Suppressor macrophage treated with lipopolysaccharide for 4 hours (primary cell): ENCODE measurements at regions not wholly inside any gene's neighbourhood (a gene's known extent, or its start where the extent isn't known, plus 50 kb on each side); places are given as distances from the start of the nearest gene placed in this dataset.

Source experiments
- DNase-seq: peaks from one replicate; pipeline ENCODE4 v3.0.0-alpha.2; 2020

- DNase-seq = no peak
These were observed 53.5 kb upstream of the FAM9B start for GRCh38 chrX:9087271-9088040.

DNA sequence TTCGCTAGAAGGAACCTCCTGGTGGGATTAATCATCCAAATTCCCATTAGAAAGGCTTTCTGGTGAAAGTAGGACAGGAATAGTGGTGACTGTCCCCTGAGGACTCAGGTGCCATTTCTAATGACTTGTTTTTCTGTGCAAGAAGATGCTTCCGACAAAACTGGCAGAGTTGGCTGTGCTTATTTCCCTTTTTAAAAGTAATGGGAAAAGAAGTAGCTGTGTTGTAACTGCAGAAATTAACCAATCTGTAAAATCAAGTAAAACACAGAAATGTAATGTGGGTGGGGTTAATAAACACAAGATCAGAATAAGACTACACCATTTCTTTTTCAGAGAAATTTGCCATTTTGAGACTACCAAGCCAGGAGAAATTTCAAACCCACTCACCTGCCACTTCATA, 55.0 kb upstream of the FAM9B start:
- DNase-seq = peak; percentile 16

DNA sequence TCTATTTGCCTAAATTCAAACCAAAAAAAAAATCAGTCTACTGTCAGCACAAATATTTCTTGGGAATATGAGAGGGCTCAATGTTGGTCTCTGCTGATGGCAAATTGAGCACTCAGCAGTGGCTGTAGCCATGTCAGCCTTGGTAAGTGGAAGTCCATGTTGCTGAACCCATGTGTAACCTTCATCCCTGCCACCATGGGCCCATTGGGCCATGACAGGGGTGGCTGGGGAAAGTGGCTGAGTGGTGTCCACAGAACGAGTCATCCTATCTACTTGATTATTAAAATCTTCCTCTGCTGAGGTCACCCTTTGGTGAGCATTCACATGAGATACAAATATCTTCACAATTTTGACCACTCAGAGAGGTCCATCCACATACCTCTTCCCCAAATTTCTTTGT, 56.8 kb upstream of the FAM9B start:
- peak; percentile 18 for DNase-seq

DNA sequence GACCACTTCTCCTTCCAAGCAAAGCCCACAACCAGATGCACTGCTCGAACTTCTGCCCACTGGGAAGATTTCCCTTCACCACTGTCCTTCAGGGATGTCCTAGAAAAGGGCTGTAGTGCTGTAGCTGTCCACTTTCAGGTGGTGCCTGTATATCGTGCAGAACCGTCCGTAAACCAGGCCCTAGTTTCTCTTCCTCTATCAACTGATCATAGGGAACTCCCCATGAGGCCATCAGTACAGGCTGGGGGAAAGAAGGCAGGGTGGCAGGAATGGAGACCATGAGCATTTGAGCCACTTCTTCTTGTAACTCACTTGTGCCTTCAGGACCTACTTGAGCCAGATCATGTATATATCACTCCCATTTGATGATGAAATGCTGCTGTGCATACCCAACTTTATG, 57.3 kb upstream of the FAM9B start:
- peak; percentile 61 for DNase-seq

GRCh38 chrX:9102956-9103355, 69.0 kb upstream of the FAM9B start:
- DNase-seq = no peak

DNA sequence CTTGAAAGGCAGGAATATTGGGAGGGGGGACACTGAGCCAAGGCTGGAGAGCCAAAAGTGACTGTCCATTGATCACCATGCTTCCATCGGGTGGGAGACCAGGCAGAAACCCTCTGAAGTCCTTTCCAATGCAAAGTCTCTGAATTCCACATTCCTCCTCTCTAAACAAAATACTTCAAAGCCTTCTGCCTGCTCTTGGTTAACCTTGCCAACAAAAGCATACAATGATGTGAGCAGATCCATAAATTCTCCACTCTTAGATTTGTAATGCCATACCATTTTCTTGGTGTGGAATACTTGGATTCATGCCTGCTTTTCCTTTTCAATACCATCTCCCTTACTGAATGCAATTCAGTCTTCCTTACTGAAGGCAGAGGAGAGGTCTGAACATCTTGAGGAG, 74.1 kb upstream of the FAM9B start:
- no peak for DNase-seq

DNA sequence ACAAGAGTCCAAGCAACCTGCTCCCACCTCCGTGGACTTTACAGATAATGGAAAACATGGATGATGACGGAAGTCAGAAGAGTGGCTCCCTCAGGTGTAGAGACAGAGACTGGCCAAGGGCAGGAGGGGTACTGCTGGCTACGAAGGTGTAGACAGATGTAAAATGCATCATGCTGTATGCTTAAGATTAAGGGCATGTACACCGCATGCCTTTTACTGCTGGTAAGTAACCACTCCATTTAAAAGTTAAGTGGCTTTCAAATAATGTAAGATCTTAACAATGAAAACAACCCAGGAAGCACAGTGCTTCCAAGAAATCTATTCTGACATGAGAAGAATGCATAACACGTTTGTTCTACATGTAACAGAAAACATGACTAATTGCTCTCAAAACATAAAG, 76.9 kb upstream of the FAM9B start:
- DNase-seq = no peak

GRCh38 chrX:9114245-9114644, 80.3 kb upstream of the FAM9B start:
- DNase-seq = no peak

DNA sequence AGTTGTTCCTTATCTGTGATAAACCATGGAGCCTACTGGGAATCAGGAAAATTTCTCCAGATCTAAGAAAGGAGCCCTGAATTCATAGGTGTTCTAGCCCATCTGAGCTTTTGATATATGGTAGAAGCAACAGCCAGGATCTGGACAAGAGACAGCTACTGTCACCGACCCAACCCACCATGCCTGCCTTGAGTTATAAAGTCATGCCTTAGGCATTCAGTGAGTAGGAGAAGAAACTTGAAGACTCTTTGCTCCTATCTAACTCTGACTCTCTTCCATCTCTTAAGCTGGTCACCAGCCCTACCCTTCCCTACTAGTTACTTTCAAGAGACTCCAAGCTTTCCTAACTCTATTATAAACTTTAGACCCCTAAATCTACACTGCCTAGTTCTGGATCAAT, 83.9 kb upstream of the FAM9B start:
- no peak for DNase-seq

DNA sequence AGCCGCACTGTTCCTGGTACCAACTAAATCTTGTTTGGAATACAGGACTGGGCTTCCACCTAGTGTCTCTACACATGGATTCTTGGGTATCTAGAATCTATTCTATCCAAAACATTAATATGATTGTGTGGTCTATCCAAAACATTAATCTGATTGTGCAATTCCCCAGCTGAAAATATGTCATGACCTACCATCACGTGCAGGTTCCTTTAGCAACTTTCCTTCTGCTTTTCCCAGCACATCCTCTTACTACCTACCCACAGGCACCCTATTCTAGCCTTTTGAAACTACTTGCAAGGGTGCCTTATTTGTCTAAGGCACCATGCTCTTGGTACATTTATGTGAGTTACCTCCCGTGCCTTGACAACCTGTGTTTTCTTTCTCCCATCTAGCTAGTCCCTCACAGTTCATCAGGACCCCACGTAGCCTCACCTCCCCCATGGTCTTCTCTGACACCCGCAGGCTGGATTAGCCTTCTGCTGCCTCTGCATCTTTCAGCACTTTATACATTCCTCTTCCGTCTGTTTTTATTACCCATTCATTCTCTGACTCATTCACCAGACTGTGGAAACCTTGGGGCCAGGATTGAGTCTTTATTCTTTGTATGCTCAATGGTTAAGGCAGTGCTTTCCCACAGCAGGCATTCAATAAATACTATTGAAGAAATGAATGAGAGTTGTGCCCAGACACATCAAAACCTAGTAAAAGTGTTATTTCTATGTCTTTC, 88.8 kb upstream of the FAM9B start:
- DNase-seq = peak; percentile 44

- DNase-seq = no peak
These were observed 94.1 kb upstream of the FAM9B start for GRCh38 chrX:9127986-9128385.

- no peak for DNase-seq
These were observed 96.1 kb upstream of the FAM9B start for GRCh38 chrX:9130031-9130430.

DNA sequence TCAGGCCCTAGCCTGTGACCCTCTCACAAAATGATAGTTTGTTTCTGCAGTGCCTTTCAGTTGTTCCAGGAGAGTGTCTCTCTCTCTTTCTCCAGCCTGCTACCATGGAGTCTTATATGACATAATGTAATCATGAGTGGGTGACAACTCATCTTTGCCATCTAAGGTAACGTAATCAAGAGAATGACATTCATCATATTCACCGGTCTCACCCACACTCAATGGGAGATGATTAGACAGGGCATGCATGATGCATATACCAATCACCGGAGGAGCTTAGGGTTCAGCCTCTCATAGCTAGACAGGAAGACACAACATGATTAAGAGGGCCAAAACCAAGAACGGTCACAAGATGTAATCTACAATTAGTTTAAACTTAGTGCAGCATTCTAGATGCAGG, 97.1 kb upstream of the FAM9B start:
- DNase-seq = peak; percentile 27

DNA sequence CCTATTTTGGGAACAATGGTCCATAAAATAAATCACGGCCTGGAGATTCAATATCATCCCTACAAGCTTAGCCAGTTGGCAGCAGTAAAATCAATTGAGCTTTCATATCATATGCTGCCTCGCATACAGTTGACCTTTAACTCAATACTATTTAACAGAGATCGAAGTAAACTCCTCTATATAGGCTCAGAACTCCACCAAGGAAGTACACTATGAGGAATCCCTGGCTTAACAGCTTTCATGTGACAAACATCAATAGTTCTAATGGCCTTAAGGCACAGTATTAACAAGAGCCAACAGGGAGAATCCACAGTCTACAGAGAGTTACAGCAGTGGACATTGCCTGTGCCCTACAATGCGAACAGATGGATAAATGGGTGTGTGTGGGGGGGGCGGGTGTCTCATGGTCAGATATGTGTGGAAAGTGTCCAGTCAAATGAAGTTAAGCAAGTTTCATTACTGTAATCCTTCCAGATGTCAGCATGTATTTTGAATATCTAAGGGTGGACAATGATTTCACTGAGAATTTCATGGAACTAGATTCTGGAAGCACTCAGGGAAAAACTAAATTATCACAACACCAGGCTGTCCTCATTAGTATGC, 98.2 kb upstream of the FAM9B start:
- DNase-seq = no peak

DNA sequence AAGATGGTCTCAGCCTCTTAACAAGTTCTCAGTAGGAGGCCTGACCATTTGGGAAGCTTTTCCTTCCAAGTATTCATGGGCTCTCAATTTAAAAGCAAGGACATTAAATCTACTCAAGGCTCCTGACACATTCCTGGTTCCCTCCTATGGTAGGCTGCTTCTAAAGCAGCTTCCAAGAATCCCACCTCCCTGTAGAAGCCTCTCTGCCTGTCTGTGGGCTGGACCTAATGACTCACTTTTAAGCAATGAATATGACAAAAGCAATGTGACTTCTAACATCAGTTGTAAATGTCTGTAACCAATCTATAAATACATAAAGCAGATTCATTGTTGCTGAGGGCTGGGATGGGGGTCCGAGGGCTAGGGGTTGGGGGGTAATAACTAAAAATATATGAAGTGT, 99.5 kb upstream of the FAM9B start:
- peak; percentile 25 for DNase-seq

DNA sequence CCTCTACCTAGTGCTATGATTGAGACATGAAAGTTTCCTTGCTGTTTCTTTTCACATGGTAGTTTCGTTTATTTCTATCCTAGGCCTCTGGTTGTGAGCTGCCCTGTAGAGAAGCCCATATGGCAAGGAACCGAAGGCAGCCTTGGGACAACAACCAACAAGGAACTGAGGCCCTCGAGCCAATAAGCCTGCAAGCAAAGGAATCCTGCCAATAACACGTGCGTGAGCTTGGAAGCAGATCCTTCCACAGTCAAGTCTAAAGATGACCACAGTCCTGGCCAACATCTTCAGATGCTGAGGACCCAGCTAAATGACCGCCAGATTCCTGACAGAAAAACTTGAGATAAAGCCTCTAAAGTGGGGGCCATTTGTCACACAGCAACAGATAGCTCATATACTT, 100.4 kb upstream of the FAM9B start:
- DNase-seq = no peak

DNA sequence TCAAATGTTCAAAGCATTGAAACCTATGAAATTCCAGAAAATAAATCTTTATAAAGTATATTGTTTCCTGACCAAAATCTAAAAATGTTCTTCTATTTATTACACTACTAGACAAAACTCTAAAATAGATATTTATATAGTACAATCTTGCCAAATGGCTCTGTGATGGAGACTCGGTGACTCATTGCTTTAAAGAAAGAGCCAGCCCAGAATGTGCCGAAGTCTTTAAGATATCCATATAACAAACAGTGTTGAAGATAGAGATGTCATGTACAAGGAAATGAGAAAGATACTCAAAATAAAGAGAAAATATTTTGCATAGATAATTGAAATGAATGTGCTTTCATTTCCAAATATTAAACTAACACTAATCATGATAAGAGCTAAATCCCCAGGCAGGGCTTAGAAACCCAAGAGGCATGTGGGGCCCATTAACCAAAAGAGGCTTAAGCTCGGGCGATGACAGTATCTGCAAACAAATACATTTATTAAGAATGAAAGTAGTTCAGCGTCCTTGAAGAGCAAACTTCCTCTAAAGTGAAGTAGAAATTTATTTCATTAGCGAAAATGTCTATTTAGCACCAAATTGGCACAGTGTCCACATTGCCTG, 102.1 kb upstream of the FAM9B start:
- DNase-seq = no peak

DNA sequence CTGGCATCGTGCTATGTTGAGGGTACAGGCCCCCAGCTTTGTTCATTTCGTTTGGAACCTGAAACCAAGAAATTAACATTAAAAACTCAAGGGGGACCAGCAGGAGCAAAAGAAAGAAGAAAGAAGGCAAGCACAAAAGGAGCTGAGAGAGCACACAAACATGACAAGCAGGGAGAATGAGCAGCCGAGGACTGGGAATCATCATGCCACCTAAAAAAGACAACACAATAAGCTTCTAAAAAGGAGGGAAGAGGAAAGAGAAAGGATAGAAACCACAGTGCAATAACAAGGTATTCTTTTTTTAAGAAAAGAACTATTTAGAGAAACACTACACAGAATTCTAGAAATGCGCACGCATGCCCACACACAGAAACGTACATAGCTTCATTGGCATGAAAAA, 103.2 kb upstream of the FAM9B start:
- no peak for DNase-seq

DNA sequence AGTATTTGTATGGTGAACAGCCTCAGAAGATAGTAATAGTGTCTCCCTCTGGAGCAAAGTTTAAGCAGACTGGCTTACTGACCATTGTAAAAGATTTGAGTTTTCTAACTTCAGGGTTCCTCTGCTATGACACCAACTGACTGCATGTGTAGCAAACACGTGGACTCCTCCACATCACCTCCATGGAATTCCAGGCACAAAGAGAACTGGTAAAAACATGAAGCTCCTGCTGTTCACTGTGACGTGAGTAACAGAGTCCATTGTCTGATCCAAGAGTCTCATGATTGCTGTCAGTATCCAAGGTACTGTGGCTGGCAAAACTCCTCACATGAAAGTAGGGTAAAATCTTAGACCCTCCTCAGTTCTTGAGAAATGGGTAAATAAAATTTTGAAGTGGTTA, 107.6 kb upstream of the FAM9B start:
- DNase-seq = no peak

DNA sequence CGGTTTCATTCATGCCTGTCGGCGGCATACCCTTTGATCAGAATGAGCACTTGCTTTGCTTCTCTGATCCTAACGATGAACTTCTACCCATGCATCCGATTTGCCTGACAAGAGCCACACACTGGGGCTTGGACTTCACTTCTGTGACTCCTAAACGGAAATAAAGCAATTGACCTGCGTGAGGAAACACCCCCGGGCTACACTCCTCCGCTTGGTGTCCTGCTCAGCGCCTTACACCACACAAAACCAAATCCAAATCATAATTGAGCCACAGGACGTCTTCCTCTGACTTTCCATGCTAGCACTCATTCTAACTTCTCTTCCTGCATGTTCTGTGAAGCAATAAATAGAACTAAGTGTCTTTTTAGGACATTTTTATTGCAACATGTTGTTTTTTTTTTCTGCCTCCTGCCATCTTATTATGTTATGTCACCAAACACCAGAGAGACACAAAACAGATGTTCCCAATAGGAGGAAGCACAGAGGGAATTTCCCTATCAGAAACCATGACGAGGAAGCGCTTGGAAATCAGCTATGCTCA, 110.8 kb upstream of the FAM9B start:
- peak; percentile 58 for DNase-seq

- DNase-seq = no peak
These were observed 112.7 kb upstream of the FAM9B start for GRCh38 chrX:9146657-9147056.

- DNase-seq = no peak
These were observed 113.2 kb upstream of the FAM9B start for GRCh38 chrX:9147086-9147485.

- no peak for DNase-seq
These were observed 113.8 kb upstream of the FAM9B start for GRCh38 chrX:9147726-9148125.
